Right renal cortex interstitium (tissue), 3 donors: ENCODE measurements at regions not wholly inside any gene's neighbourhood (a gene's known extent, or its start where the extent isn't known, plus 50 kb on each side); places are given as distances from the start of the nearest gene placed in this dataset.

ENCODE experiments used
- DNase-seq, 3 donors: peaks; one replicate each; pipeline ENCODE4 v3.0.0-alpha.2; 2013; ENCODE audit warnings: low read depth in 3 of 3, low spot score in 2 of 3

DNA sequence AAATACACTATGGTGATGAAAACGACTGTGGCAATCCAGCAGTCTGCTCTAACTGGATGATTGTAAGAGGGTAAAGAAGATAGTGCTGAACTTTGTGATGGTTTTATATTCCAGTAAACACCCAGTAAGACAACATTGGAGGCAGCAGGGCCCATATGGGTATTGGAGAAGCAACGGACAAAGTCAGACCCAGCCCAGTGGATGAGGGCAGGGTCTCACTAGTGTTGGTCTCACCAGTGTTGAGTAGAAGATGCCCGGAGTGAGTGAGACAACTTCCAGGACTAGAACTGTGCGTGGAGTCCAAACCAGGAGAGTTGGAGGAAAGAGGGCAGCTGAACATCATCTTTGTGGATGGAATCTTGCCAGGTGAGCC, 71.9 kb upstream of the CELF4 start:
- DNase-seq: no peak

DNA sequence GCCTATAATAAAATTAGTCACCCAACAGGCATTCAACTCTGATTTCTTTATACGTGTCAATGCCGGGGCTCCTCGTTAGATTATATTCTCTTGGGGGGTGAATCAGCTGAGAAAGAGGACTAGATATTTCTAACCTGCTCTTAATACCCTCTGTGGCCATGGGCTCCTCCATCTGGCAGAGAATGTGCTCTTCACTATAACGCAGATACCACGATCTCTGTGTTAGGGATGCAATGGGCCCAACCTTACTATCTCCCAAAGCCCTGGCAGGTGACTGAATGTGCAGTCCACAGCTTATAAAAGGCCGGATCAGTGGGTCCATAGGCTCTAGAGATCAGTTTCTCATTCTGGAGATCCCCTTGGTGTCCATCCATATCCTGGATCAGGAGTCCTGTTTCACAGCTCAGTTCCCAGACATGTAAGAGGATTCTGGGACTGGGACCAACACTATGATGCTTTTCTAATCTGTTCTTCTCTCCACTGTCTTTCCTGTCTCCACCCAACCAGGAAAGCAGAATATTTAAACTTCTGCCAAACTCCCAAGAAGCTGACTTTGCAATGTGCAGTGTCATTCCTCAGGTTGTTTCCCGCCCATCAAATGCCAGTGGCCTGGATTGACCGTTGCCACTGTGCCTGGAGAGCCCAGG, 71.4 kb upstream of the CELF4 start:
- DNase-seq: no peak

DNA sequence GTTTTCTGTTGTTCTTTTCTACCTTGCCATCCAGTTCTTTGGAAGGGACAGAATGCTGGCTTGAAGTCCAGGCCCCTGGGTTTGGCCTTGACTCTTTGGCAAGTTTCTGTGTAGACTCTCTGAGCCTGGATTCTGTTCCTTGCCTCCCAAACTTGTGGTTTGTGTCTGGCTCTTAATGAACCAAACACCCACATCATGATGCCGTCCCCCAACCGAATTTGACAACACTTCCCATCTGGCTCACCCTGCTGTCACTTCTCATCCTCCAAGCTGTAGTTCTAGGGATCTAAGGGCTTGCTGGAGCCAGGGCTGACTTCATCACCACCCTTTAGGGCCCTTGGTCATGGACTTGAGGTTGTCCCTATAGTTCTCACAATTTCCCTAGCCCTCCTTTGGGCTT, 68.9 kb upstream of the CELF4 start:
- DNase-seq: no peak

DNA sequence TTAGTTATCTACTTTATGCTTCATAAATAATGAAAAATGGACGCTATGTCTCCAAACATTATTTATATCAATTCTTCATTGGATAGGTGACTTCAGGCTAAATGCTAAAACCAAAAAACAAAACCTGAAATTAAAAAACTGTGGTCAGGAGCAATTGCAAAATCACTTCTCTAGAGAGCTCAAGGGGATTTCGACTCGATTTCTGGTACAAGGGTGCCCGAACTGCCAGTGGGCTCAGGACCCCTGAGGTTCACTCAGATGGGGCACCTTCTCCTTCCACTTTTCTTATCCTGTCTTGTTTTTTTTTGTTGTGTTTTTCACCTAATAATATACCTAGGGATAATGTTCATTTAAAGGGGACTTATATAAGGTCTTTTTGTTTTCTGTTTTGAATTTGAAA, 65.8 kb upstream of the CELF4 start:
- no peak for DNase-seq

DNA sequence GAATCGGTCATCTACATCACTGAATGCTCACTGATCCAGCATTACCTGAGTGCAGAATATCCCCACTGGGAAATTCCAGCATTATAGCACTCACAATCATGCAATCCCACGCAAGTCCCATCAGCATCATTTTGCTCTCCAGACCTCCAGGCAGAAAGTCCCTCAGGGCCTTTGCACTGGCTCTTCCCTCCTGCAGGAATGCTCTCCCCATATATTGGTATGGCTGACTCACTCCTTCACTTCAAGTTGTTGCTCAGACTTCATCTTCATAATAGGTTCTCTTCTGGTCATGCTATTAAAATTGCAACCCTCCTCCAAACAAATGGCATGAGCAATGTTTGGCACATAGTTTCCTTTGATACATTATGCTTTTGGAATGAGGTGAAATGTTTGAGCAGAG, 64.7 kb upstream of the CELF4 start:
- no peak for DNase-seq

DNA sequence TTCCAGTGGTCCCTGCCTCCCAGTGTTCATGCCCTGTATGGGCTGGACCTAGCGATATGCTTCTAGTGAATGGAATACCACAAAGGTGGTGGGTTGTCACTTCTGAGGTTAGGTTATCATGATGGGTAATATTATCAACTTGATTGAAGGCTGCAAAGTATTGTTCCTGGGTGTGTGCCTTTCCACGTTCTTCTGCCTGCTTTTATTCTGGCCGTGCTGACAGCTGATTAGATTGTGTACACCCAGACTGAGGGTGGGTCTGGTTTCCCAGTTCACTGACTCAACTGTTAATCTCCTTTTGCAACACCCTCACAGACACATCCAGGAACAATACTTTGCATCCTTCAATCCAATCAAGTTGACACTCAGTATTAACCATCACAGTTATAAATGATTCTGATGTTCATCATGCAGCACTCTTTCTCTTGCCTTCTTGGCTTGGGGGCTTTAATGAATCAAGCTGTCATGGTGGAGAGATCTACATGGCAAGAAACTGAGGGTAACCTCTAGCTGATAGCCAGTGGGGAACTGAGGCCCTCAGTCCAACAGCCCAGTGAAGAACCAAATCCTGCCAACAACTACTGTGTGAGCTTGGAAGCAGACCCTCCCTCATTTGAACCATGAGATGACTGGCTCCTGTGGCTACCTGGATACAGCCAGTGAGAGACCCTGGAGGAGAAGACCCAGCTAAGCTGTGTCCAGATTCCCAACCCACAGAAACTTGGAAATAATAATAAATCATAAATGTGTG, 63.0 kb upstream of the CELF4 start:
- DNase-seq: no peak

DNA sequence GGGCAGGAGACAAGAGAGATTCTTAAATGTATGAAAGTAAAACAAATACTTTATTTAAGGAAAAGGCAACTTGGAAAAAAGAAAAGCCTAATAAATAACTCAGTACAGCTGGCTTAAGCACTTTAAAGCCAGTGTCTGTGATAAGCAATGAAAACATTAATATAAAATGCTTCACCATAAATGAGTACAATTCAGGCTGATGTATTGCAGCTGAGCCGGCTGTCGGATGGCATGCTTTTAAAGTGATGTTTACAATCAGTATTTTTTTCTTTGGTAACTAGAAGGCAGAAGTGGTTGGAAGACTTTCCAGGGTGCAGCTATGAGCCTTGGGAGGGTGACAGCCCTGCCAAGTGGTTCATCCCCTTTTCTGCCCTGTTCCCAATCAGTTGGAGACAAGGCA, 58.7 kb upstream of the CELF4 start:
- DNase-seq: no peak

DNA sequence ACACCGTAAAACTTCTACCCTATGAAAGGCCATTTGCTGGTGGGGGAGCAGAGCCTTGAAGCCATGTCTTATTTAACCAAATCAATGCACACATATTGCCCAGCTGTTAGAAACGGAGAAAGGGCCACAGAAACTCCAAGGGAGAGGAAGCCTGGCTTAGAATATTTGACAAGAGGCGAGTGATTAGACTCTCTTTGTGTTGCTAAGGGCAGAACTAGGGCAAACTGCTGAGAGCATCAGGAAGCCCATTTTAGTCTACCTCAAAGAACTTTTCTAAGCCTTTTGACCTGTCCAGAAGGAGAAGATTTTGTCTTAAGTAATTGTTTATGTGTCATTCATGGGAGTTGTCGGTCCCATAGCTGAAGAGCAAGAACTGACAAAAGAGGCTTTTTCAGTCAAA, 54.4 kb upstream of the CELF4 start:
- DNase-seq: no peak

DNA sequence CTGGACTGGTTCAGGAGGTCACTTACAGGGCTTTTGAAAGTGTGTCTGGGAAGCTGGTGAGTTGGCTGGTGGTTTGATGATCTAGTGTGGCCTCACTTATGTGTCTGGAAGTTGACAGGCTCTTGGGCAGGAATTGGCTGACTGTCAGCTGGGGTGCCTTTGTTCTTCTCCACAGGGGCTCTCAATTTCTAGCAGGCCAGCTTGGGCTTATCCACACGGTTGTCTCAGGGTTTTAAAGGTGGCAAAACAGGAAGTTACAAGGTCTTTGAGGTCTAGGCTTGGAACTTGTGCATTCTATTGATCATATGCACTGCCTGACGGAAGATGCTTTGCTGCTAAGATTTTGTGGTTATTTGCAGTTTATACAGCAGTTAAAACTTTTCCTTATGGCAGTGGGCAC, 52.0 kb upstream of the CELF4 start:
- no peak for DNase-seq
